HG02678 (cell line): ENCODE measurements at regions not wholly inside any gene's neighbourhood (a gene's known extent, or its start where the extent isn't known, plus 50 kb on each side); places are given as distances from the start of the nearest gene placed in this dataset.

Experiments
- ATAC-seq: cut with Tn5 transposase; IDR thresholded peaks from one replicate; pipeline ENCODE4 v1.9.1; 2021; ENCODE audit warnings: mild to moderate bottlenecking, moderate library complexity; ENCODE audit not compliant: unreplicated experiment

- ATAC-seq = no peak
These were observed 92.6 kb upstream of the LGALSL start for GRCh38 chr2:64361151-64361938.

- no peak for ATAC-seq
These were observed 91.4 kb upstream of the LGALSL start for GRCh38 chr2:64362562-64363026.

- no peak for ATAC-seq
These were observed 90.8 kb upstream of the LGALSL start for GRCh38 chr2:64363140-64363539.

- ATAC-seq = no peak
These were observed 90.1 kb upstream of the LGALSL start for GRCh38 chr2:64363848-64364247.

- ATAC-seq = no peak
These were observed 86.3 kb upstream of the LGALSL start for GRCh38 chr2:64367444-64368232.

- ATAC-seq = no peak
These were observed 84.3 kb upstream of the LGALSL start for GRCh38 chr2:64369706-64370105.

- ATAC-seq = no peak
These were observed 82.2 kb upstream of the LGALSL start for GRCh38 chr2:64371727-64372126.

- no peak for ATAC-seq
These were observed 79.3 kb upstream of the LGALSL start for GRCh38 chr2:64374686-64375085.

GRCh38 chr2:64376926-64377325, 77.0 kb upstream of the LGALSL start:
- no peak for ATAC-seq

- ATAC-seq = no peak
These were observed 74.8 kb upstream of the LGALSL start for GRCh38 chr2:64379186-64379585.

GRCh38 chr2:64380853-64381527, 73.0 kb upstream of the LGALSL start:
- ATAC-seq = no peak

- ATAC-seq = no peak
These were observed 70.9 kb upstream of the LGALSL start for GRCh38 chr2:64383016-64383591.

- no peak for ATAC-seq
These were observed 70.1 kb upstream of the LGALSL start for GRCh38 chr2:64383881-64384280.

- ATAC-seq = no peak
These were observed 67.3 kb upstream of the LGALSL start for GRCh38 chr2:64386676-64387075.

- no peak for ATAC-seq
These were observed 63.4 kb upstream of the LGALSL start for GRCh38 chr2:64390586-64390985.

- ATAC-seq = no peak
These were observed 62.5 kb upstream of the LGALSL start for GRCh38 chr2:64391424-64391823.

GRCh38 chr2:64391940-64392339, 62.0 kb upstream of the LGALSL start:
- no peak for ATAC-seq

- no peak for ATAC-seq
These were observed 61.4 kb upstream of the LGALSL start for GRCh38 chr2:64392529-64392928.

GRCh38 chr2:64393383-64394010, 60.5 kb upstream of the LGALSL start:
- no peak for ATAC-seq

GRCh38 chr2:64394153-64394552, 59.8 kb upstream of the LGALSL start:
- no peak for ATAC-seq

GRCh38 chr2:64396001-64396400, 58.0 kb upstream of the LGALSL start:
- no peak for ATAC-seq
